HEK293 (cell line): ENCODE measurements at regions not wholly inside any gene's neighbourhood (a gene's known extent, or its start where the extent isn't known, plus 50 kb on each side); places are given as distances from the start of the nearest gene placed in this dataset.

Experiments used
- ATF2 ChIP-seq: fragments of 450-650 bp; formaldehyde crosslinking; IDR thresholded peaks from 2 replicates; pipeline ENCODE4 v1.5.1; 2016; ENCODE audit warnings: missing biosample characterization, missing genetic modification characterization, low read depth
- CTCF ChIP-seq: fragments of 450-650 bp; formaldehyde crosslinking; IDR thresholded peaks from 2 replicates; pipeline ENCODE4 v1.5.1; 2016; ENCODE audit warnings: missing biosample characterization, missing genetic modification characterization
- EGR2 ChIP-seq: fragments of 450-650 bp; formaldehyde crosslinking; IDR thresholded peaks from 2 replicates; pipeline ENCODE4 v1.5.1; 2016; ENCODE audit warnings: low read depth, missing biosample characterization, missing genetic modification characterization
- ZNF677 ChIP-seq: fragments of 450-650 bp; IDR thresholded peaks from 2 replicates; pipeline ENCODE4 v1.5.0; 2018; ENCODE audit warnings: missing biosample characterization, mild to moderate bottlenecking, missing genetic modification characterization, moderate library complexity
- ZNF776 ChIP-seq: fragments of 450-650 bp; formaldehyde crosslinking; IDR thresholded peaks from 2 replicates; pipeline ENCODE4 v1.5.0; 2017; ENCODE audit warnings: missing biosample characterization, missing genetic modification characterization, borderline replicate concordance

DNA sequence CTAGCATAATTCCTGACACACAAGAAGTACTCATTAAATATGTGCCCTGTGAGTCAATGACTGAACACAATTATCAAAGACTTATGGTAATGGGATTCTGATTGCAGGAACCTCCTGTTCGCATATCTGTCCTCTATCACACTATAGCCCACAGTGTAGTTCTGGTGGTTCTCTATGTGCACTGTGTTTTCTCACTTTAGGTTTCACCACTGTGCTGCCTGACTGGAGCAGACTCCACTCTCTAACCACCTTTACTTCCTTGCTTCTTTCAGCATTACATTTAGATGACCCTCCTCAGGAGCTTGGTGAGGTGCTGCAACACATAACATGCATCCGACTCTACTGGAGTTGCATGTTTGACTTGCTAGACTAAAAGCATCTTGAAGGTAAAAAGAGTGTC, 777.1 kb downstream of the SQOR start:
- TF ChIP-seq ZNF677 (tag by site-specific recombination) (no peak), ZNF776 (tag by site-specific recombination) (no peak), ATF2 (tag by site-specific recombination) (no peak), CTCF (no peak), EGR2 (tag by site-specific recombination) (no peak)
